ENCODE measurements at regions not wholly inside any gene's neighbourhood (a gene's known extent, or its start where the extent isn't known, plus 50 kb on each side); places are given as distances from the start of the nearest gene placed in this dataset.

DNA sequence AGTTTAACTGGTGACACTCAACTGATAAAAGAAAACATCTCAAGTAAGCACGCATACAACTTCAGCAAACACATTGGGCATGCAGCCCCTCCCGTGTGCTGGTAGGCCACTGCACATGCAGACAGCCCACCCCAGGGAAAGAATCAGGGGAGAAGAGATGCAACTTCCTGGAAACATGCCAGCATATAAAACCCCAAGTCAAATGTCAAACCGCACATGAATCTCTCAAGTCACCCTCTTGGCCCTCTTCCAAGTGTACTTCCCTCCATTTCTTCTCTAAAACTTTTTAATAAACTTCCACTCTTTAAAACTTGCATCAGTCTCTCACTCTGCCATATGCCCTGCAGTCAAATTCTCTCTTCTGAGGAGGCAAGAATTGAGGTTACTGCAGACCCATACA is 732.7 kb downstream of the SEMA5A start:
- TF ChIP-seq, protein P1, sequence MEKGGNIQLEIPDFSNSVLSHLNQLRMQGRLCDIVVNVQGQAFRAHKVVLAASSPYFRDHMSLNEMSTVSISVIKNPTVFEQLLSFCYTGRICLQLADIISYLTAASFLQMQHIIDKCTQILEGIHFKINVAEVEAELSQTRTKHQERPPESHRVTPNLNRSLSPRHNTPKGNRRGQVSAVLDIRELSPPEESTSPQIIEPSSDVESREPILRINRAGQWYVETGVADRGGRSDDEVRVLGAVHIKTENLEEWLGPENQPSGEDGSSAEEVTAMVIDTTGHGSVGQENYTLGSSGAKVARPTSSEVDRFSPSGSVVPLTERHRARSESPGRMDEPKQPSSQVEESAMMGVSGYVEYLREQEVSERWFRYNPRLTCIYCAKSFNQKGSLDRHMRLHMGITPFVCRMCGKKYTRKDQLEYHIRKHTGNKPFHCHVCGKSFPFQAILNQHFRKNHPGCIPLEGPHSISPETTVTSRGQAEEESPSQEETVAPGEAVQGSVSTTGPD (CRISPR knock-in tag; IDR thresholded peaks at IDR 0.05) = no peak
- TF ChIP-seq PAX8 (CRISPR knock-in tag; IDR thresholded peaks at IDR 0.05; ENCODE audit: borderline replicate concordance) (no peak), SKI (IDR thresholded peaks at IDR 0.05; ENCODE audit: partially characterized antibody) (no peak), NR2F1 (CRISPR knock-in tag; IDR thresholded peaks at IDR 0.05) (no peak), ZNF234 (CRISPR knock-in tag; conservative IDR thresholded peaks at IDR 0.05) (no peak), ZNF776 (CRISPR knock-in tag; IDR thresholded peaks at IDR 0.05) (no peak), EZH2 (conservative IDR thresholded peaks at IDR 0.05; ENCODE audit: low read depth, low read length) (no peak), PPARG (CRISPR knock-in tag; conservative IDR thresholded peaks at IDR 0.05) (no peak), ATF7-NPFF (CRISPR knock-in tag; IDR thresholded peaks at IDR 0.05; ENCODE audit: low read depth) (no peak)
- TF ChIP-seq, protein P2, sequence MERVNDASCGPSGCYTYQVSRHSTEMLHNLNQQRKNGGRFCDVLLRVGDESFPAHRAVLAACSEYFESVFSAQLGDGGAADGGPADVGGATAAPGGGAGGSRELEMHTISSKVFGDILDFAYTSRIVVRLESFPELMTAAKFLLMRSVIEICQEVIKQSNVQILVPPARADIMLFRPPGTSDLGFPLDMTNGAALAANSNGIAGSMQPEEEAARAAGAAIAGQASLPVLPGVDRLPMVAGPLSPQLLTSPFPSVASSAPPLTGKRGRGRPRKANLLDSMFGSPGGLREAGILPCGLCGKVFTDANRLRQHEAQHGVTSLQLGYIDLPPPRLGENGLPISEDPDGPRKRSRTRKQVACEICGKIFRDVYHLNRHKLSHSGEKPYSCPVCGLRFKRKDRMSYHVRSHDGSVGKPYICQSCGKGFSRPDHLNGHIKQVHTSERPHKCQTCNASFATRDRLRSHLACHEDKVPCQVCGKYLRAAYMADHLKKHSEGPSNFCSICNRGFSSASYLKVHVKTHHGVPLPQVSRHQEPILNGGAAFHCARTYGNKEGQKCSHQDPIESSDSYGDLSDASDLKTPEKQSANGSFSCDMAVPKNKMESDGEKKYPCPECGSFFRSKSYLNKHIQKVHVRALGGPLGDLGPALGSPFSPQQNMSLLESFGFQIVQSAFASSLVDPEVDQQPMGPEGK (CRISPR knock-in tag; IDR thresholded peaks at IDR 0.05) = no peak
- TF ChIP-seq, protein P3, sequence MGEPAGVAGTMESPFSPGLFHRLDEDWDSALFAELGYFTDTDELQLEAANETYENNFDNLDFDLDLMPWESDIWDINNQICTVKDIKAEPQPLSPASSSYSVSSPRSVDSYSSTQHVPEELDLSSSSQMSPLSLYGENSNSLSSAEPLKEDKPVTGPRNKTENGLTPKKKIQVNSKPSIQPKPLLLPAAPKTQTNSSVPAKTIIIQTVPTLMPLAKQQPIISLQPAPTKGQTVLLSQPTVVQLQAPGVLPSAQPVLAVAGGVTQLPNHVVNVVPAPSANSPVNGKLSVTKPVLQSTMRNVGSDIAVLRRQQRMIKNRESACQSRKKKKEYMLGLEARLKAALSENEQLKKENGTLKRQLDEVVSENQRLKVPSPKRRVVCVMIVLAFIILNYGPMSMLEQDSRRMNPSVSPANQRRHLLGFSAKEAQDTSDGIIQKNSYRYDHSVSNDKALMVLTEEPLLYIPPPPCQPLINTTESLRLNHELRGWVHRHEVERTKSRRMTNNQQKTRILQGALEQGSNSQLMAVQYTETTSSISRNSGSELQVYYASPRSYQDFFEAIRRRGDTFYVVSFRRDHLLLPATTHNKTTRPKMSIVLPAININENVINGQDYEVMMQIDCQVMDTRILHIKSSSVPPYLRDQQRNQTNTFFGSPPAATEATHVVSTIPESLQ (CRISPR knock-in tag; conservative IDR thresholded peaks at IDR 0.05) = no peak
- TF ChIP-seq, protein P4, sequence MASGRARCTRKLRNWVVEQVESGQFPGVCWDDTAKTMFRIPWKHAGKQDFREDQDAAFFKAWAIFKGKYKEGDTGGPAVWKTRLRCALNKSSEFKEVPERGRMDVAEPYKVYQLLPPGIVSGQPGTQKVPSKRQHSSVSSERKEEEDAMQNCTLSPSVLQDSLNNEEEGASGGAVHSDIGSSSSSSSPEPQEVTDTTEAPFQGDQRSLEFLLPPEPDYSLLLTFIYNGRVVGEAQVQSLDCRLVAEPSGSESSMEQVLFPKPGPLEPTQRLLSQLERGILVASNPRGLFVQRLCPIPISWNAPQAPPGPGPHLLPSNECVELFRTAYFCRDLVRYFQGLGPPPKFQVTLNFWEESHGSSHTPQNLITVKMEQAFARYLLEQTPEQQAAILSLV (CRISPR knock-in tag; IDR thresholded peaks at IDR 0.05; ENCODE audit: borderline replicate concordance) = no peak
- Histone ChIP-seq H3K4me1 (ENCODE audit: insufficient read depth, low read length) (no peaks in the 10 kb centered on the region), H4K20me1 (ENCODE audit: insufficient read depth, low read length) (no peaks in the 10 kb centered on the region), H3K9me3 (ENCODE audit: low read length) (peaks cover 93% of the 10 kb centered on the region), H3K27ac (ENCODE audit: extremely low read length, insufficient read depth, low read length) (no peak overlapping the region), H3K27me3 (ENCODE audit: control insufficient read depth in 1 of 2, insufficient read depth in 2 of 2, low read length in 2 of 2) (no peaks in the 10 kb centered on the region), H3K9ac (ENCODE audit: insufficient read depth, low read depth, low read length) (no peak overlapping the region), H3K4me2 (ENCODE audit: low read depth, low read length) (no peak overlapping the region), H3K79me2 (ENCODE audit: insufficient read depth, low read length) (no peaks in the 10 kb centered on the region), H3K36me3 (replicated peaks in 1 of 2; ENCODE audit: control insufficient read depth in 1 of 2, insufficient read depth in 2 of 2, low read length in 2 of 2) (no peaks in the 10 kb centered on the region), H2AFZ (ENCODE audit: low read length) (no peak overlapping the region), H3K4me3 (replicated peaks in 1 of 3; ENCODE audit: insufficient read depth in 1 of 3, low read depth in 2 of 3, low read length in 3 of 3) (no peak overlapping the region)
- ChIA-PET POLR2A (no interaction called here), CTCF (ENCODE audit: low intra/inter-chr PET ratio, low total read pairs) (no interaction called here)
- intact Hi-C loops (cut with micrococcal nuclease; ENCODE audit: unreplicated experiment) = no loop called here
- in situ Hi-C loops (cut with HindIII; ENCODE audit: extremely low pct_ligation_motif_present, low pct_unique_long_range_greater_than_20kb) = no loop called here
- no TSS peak for BruUV-seq (replicated peaks)
- no peak for FAIRE-seq
- no peak for ATAC-seq
- no peak for DNase-seq (ENCODE audit: low spot score)
- 0% methylated on average over 3 of the region's 3 CpGs for WGBS (ENCODE audit: low lambda C conversion rate)
